Adrenal gland (tissue), 5 donors: ENCODE measurements at regions not wholly inside any gene's neighbourhood (a gene's known extent, or its start where the extent isn't known, plus 50 kb on each side); places are given as distances from the start of the nearest gene placed in this dataset.

Experiments
- CTCF ChIP-seq, 6 experiments: fragments of 450-650 bp in 4 of 6; fragments of 200-600 bp in 2 of 6; sonication (generic) in 1 of 6; IDR thresholded peaks; 1 replicate in 5 of 6; 2 replicates in 1 of 6; pipeline versions ENCODE4 v1.5.1 to v1.8.0; 2016 to 2021; ENCODE audit warnings: antibody characterized with exemption in 6 of 6, mild to moderate bottlenecking in 2 of 6, moderate library complexity in 1 of 6
- POLR2A ChIP-seq, 2 donors: fragments of 450-650 bp; IDR thresholded peaks; one replicate each; pipeline ENCODE4 v1.6.1; 2017; ENCODE audit warnings: antibody characterized with exemption in 2 of 2, mild to moderate bottlenecking in 2 of 2, moderate library complexity in 1 of 2
- donor health status: DM: no; HTN: no; CAD: no.

- TF ChIP-seq CTCF (IDR thresholded peaks at IDR 0.05) (no peak), POLR2A (IDR thresholded peaks at IDR 0.05) (no peak)
Measured at GRCh38 chr2:129008055-129008880, 689.6 kb upstream of the HS6ST1 start.
